ENCODE measurements at regions not wholly inside any gene's neighbourhood (a gene's known extent, or its start where the extent isn't known, plus 50 kb on each side); places are given as distances from the start of the nearest gene placed in this dataset.

DNA sequence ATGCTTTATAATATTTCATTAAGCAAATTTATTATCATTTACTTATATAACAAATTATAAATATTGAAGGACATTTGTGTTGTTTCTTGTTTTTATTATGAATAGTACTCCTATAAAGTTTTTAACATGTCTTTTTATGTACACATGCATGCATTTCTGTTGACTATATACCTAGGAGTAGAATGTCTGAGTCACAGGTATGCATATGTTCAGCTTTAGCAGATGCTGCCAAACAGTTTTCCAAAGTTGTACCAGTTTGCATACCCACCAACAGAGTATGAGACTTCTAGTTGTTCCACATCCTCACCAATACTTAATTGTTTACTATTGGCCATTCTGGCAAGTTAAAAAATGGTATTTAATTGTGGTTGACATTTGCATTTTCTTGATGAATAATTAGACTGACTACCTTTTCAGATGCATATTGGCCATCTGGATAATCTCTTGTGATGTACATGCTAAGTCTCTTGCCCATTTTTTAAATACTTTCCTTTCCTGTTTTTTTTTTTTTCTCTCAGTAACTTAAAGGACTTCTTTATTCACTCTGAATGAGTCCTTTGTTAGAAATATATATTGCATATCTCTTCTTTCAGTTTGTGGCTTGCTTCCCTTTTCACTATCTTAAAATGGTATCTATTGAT lies 132.2 kb upstream of the TRIM2 start:
- DNase-seq: no peak
- H3K4me1 ChIP-seq (replicated peaks in 1 of 2): no peaks in the 10 kb centered on the region
- intact Hi-C loops (cut with DNase I): no loop called here
- no peak overlapping the region for H3K4me3 ChIP-seq
- H3K27me3 ChIP-seq: no peaks in the 10 kb centered on the region
- H3K36me3 ChIP-seq (replicated peaks in 1 of 2): no peaks in the 10 kb centered on the region
- H3K9me3 ChIP-seq (replicated peaks in 1 of 3): no peaks in the 10 kb centered on the region
- TF ChIP-seq POLR2A (IDR thresholded peaks at IDR 0.05): no peak
- TF ChIP-seq, protein P1, sequence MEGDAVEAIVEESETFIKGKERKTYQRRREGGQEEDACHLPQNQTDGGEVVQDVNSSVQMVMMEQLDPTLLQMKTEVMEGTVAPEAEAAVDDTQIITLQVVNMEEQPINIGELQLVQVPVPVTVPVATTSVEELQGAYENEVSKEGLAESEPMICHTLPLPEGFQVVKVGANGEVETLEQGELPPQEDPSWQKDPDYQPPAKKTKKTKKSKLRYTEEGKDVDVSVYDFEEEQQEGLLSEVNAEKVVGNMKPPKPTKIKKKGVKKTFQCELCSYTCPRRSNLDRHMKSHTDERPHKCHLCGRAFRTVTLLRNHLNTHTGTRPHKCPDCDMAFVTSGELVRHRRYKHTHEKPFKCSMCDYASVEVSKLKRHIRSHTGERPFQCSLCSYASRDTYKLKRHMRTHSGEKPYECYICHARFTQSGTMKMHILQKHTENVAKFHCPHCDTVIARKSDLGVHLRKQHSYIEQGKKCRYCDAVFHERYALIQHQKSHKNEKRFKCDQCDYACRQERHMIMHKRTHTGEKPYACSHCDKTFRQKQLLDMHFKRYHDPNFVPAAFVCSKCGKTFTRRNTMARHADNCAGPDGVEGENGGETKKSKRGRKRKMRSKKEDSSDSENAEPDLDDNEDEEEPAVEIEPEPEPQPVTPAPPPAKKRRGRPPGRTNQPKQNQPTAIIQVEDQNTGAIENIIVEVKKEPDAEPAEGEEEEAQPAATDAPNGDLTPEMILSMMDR (IDR thresholded peaks at IDR 0.05): no peak
- H3K27ac ChIP-seq: no peak overlapping the region

DNA sequence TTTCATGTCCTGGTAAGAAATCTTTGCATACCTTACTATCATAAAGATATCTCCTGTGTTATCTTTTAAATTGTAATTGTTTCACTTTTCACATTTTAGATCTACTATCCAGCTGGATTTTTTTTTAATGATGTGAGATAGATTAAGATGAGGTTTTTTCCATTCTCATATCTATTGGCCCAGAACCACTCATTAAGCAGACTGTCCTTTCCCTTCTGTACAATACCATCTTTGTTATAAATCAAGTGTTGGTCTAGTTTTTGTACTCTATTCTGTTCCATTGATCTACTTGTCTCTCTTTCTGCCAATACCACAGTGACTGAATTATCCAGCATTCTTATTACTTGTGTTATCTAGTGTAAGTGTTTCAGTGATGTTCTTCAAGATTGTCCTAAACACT lies 131.6 kb upstream of the TRIM2 start:
- Histone ChIP-seq H3K4me1 (replicated peaks in 1 of 2) (no peaks in the 10 kb centered on the region), H3K36me3 (replicated peaks in 1 of 2) (no peaks in the 10 kb centered on the region), H3K27me3 (no peaks in the 10 kb centered on the region), H3K27ac (no peak overlapping the region), H3K4me3 (no peak overlapping the region), H3K9me3 (replicated peaks in 1 of 3) (no peaks in the 10 kb centered on the region)
- TF ChIP-seq POLR2A (IDR thresholded peaks at IDR 0.05): no peak
- TF ChIP-seq, protein P1 (IDR thresholded peaks at IDR 0.05): no peak
- intact Hi-C loops (cut with DNase I): no loop called here
- DNase-seq: no peak

DNA sequence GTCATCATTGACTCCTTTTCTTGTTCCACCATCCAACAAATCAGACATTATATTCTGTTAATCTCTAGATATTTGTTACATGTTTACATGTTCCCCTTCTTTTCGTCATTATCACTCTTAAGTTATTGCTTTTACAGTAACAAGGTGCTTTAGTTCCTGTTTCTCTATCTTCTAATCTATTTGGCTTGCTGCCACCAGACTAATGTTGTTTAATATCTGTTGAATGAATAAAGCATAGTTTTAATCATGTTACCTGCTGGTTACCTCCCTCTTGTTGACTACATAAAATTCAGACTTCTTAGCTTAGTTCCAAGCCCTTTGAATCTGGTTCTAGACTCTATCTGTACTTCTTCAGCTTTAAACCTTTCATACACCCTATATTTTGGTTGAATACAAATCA lies 129.8 kb upstream of the TRIM2 start:
- Histone ChIP-seq H3K27ac (no peak overlapping the region), H3K4me1 (replicated peaks in 1 of 2) (no peaks in the 10 kb centered on the region), H3K9me3 (replicated peaks in 1 of 3) (no peaks in the 10 kb centered on the region), H3K36me3 (replicated peaks in 1 of 2) (no peaks in the 10 kb centered on the region), H3K27me3 (no peaks in the 10 kb centered on the region), H3K4me3 (no peak overlapping the region)
- TF ChIP-seq, protein P1 (IDR thresholded peaks at IDR 0.05): no peak
- no peak for TF ChIP-seq POLR2A (IDR thresholded peaks at IDR 0.05)
- DNase-seq: no peak
- intact Hi-C loops (cut with DNase I): no loop called here
- WGBS, 4 donors: 31 to 75% (median 68%) methylated on average over 1 of the region's 1 CpG

DNA sequence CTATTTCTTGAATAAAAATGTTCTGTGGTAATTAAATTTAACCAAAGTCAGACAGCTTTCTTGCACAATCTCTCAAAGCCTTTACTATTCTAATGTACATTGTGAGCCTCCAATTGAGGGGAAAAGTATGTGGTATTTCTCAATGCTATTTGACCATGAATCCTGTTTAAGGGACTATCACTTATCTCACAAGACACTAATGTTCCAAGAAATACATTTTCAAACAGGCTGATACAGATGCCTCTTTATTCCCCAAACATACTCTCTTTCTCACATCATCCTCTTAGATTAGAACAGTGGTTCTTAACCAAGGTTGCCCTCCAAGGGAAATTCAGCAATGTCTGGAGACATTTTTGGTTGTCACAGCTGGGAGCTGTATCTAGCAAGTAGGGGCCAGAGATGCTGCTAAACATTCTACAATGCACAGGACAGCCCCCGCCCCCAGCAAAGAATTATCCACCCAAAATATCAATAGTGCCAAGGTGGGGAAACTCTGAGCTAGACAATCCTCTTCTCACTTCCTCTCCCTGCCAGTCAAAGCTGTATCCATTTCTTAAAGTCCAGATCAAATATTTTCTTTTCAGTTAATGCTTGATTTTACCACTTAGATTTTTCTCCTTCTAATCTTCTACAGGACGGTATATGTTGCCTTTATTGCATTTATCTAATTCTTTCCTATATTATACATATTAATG lies 129.2 kb upstream of the TRIM2 start:
- no peak overlapping the region for H3K4me3 ChIP-seq
- no peaks in the 10 kb centered on the region for H3K9me3 ChIP-seq (replicated peaks in 1 of 3)
- no peak for TF ChIP-seq POLR2A (IDR thresholded peaks at IDR 0.05)
- TF ChIP-seq, protein P1 (IDR thresholded peaks at IDR 0.05): no peak
- no peaks in the 10 kb centered on the region for H3K36me3 ChIP-seq (replicated peaks in 1 of 2)
- no peaks in the 10 kb centered on the region for H3K27me3 ChIP-seq
- H3K27ac ChIP-seq: no peak overlapping the region
- WGBS, 4 donors: 73 to 87% (median 81%) methylated on average over 2 of the region's 2 CpGs
- H3K4me1 ChIP-seq (replicated peaks in 1 of 2): no peaks in the 10 kb centered on the region
- intact Hi-C loops (cut with DNase I): no loop called here
- DNase-seq: no peak

All from adrenal gland (tissue), 9 donors.